ENCODE measurements at regions not wholly inside any gene's neighbourhood (a gene's known extent, or its start where the extent isn't known, plus 50 kb on each side); places are given as distances from the start of the nearest gene placed in this dataset.

- DNase-seq (ENCODE audit: extremely low read depth, low read depth): no peak
- no peak for TF ChIP-seq CTCF (IDR thresholded peaks at IDR 0.05; ENCODE audit: low read depth, low read length)
Observed at GRCh38 chr10:44023517-44023916, 361.4 kb downstream of the CXCL12 start.

GRCh38 chr10:44022203-44022602 lies 362.7 kb downstream of the CXCL12 start:
- DNase-seq (ENCODE audit: extremely low read depth, low read depth): no peak
- TF ChIP-seq CTCF (IDR thresholded peaks at IDR 0.05; ENCODE audit: low read depth, low read length): no peak

DNA sequence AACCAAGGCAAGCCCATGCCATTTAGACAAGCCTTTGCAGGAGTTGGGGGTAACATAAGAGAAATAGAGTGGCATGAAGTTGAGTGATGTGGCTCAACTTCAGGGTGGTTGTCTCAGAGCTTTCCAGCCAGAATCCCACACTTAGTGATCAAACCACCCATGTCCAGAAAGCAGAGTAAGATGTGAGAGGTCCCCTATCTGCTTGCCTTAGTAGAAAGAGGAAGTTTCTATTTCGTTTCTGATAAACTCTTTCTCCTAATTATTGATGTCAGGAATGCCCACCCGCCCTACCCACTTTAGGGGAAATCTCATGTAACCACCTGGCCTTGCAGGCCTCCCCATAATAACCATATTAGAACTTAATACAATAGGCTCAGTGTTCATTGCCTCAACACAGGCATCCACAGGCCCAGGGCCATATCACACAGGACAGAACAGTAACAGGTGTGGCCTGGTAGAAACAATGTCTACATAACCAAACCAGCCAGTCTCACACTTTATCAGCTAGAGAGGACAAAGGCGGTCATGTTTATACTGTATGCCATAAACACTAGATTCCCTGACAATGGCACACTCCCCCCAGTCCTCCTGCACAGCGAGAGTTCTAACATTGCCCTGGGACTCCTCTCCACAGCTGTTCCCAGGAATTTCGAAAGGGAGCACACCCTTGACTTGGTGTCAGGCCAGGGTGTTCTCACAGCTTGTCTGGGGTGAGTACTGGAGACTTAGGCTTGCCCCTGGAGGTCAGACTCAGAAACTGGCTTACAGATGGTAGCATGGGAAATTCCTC lies 364.4 kb downstream of the CXCL12 start:
- TF ChIP-seq CTCF (IDR thresholded peaks at IDR 0.05; ENCODE audit: low read depth, low read length): no peak
- no peak for DNase-seq (ENCODE audit: extremely low read depth, low read depth)

GRCh38 chr10:44017483-44018145 lies 367.3 kb downstream of the CXCL12 start:
- no peak for TF ChIP-seq CTCF (IDR thresholded peaks at IDR 0.05; ENCODE audit: low read depth, low read length)
- DNase-seq (ENCODE audit: extremely low read depth, low read depth): no peak

GRCh38 chr10:44016589-44017482 lies 368.1 kb downstream of the CXCL12 start:
- TF ChIP-seq CTCF (IDR thresholded peaks at IDR 0.05; ENCODE audit: low read depth, low read length): no peak
- no peak for DNase-seq (ENCODE audit: extremely low read depth, low read depth)

- TF ChIP-seq CTCF (IDR thresholded peaks at IDR 0.05; ENCODE audit: low read depth, low read length): no peak
- no peak for DNase-seq (ENCODE audit: extremely low read depth, low read depth)
Observed at GRCh38 chr10:44015702-44016500, 367.2 kb upstream of the ZNF32 start.
